Keratinocyte (primary cell): ENCODE measurements at regions not wholly inside any gene's neighbourhood (a gene's known extent, or its start where the extent isn't known, plus 50 kb on each side); places are given as distances from the start of the nearest gene placed in this dataset.

Source experiments
- CTCF ChIP-seq, 3 experiments: IDR thresholded peaks in 1 of 3; conservative IDR thresholded peaks in 1 of 3; optimal IDR thresholded peaks in 1 of 3; 2 replicates in 2 of 3; 3 replicates in 1 of 3; pipeline versions ENCODE3 to v1.5.1; 2011; ENCODE audit warnings: low read length in 3 of 3, mild to moderate bottlenecking in 3 of 3, moderate library complexity in 2 of 3, control low read depth in 1 of 3, inconsistent platforms in 1 of 3; ENCODE audit not compliant: insufficient read depth in 2 of 3; ENCODE audit errors: extremely low read depth in 1 of 3
- EZH2 ChIP-seq: IDR thresholded peaks from one replicate; pipeline ENCODE4 v1.6.1; 2012; ENCODE audit warnings: inconsistent platforms, mild to moderate bottlenecking, low read length, moderate library complexity

DNA sequence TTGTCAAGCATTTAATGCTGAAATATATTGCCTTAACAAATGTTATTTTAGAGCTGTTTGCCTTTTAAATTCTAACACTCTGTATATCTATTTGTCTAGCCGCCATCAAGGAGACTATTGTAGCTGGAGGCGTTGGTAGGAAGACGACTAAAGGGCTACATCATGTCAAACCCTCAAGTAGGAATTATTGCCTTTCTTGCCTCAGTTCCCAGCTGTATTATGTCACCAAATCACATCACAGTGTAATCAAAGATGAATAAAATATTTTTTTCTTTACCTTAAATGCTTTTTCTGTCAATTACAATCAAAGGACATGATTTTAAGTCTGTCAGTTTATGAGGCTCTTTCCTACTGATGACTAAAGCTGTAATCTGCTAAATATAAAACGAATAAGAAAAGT lies 233.1 kb downstream of the ZIC4 start:
- TF ChIP-seq CTCF (optimal IDR thresholded peaks at IDR 0.05 in 1 of 3, IDR thresholded peaks at IDR 0.05 in 1 of 3, conservative IDR thresholded peaks at IDR 0.05 in 1 of 3; ENCODE audit: extremely low read depth in 1 of 3, insufficient read depth in 2 of 3, low read length in 3 of 3): no peak
- TF ChIP-seq EZH2: no peak
